Spinal cord (tissue), 9 donors: ENCODE measurements at regions not wholly inside any gene's neighbourhood (a gene's known extent, or its start where the extent isn't known, plus 50 kb on each side); places are given as distances from the start of the nearest gene placed in this dataset.
"Not testable (repeated sequence)": the region's sequence is repeated elsewhere in the genome, so short reads cannot be mapped to it uniquely, and the experiment has no call there.

Experiments
- DNase-seq, 6 donors: peaks; one replicate each; pipeline versions ENCODE4 v3.0.0 to v3.0.0-alpha.2; 2013 to 2015; ENCODE audit warnings: low spot score in 6 of 6, low read depth in 4 of 6
- H3K27ac ChIP-seq: one replicate; pipeline ENCODE4 v1.5.1; 2013; ENCODE audit warnings: low read depth, low read length, control low read depth
- H3K27me3 ChIP-seq: one replicate; pipeline ENCODE4 v1.6.1; 2013; ENCODE audit warnings: low read length; ENCODE audit not compliant: control insufficient read depth, insufficient read depth
- H3K36me3 ChIP-seq: one replicate; pipeline ENCODE4 v1.6.1; 2013; ENCODE audit warnings: low read length; ENCODE audit not compliant: control insufficient read depth, insufficient read depth
- H3K4me1 ChIP-seq: one replicate; pipeline ENCODE4 v1.6.1; 2013; ENCODE audit warnings: low read length; ENCODE audit not compliant: control insufficient read depth, insufficient read depth
- H3K4me3 ChIP-seq: one replicate; pipeline ENCODE4 v1.5.1; 2013; ENCODE audit warnings: low read depth, low read length, control low read depth
- H3K9me3 ChIP-seq: one replicate; pipeline ENCODE4 v1.6.1; 2013; ENCODE audit warnings: low read length; ENCODE audit not compliant: control insufficient read depth, insufficient read depth
- WGBS: methylation state at CpG from one replicate; pipeline ENCODE4 v1.1.5; 2013; ENCODE audit warnings: missing lambda C conversion rate; ENCODE audit not compliant: insufficient coverage; 5-methylcytosine and 5-hydroxymethylcytosine counted together
- donor health status: healthy.

GRCh38 chr4:55001538-55001937 is 123.9 kb downstream of the KDR start:
- WGBS = no CpG with 5 or more reads among the region's 1 CpG
- Histone ChIP-seq H3K27ac (no peak overlapping the region), H3K9me3 (no peaks in the 10 kb centered on the region), H3K4me1 (no peaks in the 10 kb centered on the region), H3K36me3 (no peaks in the 10 kb centered on the region), H3K27me3 (no peaks in the 10 kb centered on the region), H3K4me3 (no peak overlapping the region)
- no peak for DNase-seq

- no peaks in the 10 kb centered on the region for H3K27me3 ChIP-seq
- no peaks in the 10 kb centered on the region for H3K4me1 ChIP-seq
- no peak overlapping the region for H3K4me3 ChIP-seq
- peak in 5 of 6 donors; percentile 6 to 68 (median 20) for DNase-seq
- no peaks in the 10 kb centered on the region for H3K9me3 ChIP-seq
- no peaks in the 10 kb centered on the region for H3K36me3 ChIP-seq
- H3K27ac ChIP-seq = no peak overlapping the region
Observed at GRCh38 chr4:54999003-54999402, 126.4 kb downstream of the KDR start.

- not testable (repeated sequence) for H3K4me3 ChIP-seq, H3K9me3 ChIP-seq, H3K36me3 ChIP-seq, H3K4me1 ChIP-seq, DNase-seq, H3K27me3 ChIP-seq, H3K27ac ChIP-seq
- 92% methylated on average over 27 of the region's 28 CpGs for WGBS
Observed at GRCh38 chr4:54993473-54994026, 131.8 kb downstream of the KDR start.

- DNase-seq = no peak
- Histone ChIP-seq H3K36me3 (no peaks in the 10 kb centered on the region), H3K4me1 (no peaks in the 10 kb centered on the region), H3K9me3 (peaks cover 5% of the 10 kb centered on the region), H3K27ac (no peak overlapping the region), H3K4me3 (no peak overlapping the region), H3K27me3 (no peaks in the 10 kb centered on the region)
- no CpG with 5 or more reads among the region's 1 CpG for WGBS
Observed at GRCh38 chr4:54992266-54992665, 133.1 kb downstream of the KDR start.

- DNase-seq = no peak
- no peaks in the 10 kb centered on the region for H3K4me1 ChIP-seq
- H3K4me3 ChIP-seq = no peak overlapping the region
- no peaks in the 10 kb centered on the region for H3K27me3 ChIP-seq
- no peak overlapping the region for H3K27ac ChIP-seq
- H3K9me3 ChIP-seq = peaks cover 5% of the 10 kb centered on the region
- no peaks in the 10 kb centered on the region for H3K36me3 ChIP-seq
Observed at GRCh38 chr4:54988655-54989054, 136.7 kb downstream of the KDR start.

GRCh38 chr4:54986095-54986846 is 139.1 kb downstream of the KDR start:
- H3K27ac ChIP-seq = no peak overlapping the region
- peaks cover 3% of the 10 kb centered on the region for H3K9me3 ChIP-seq
- H3K36me3 ChIP-seq = no peaks in the 10 kb centered on the region
- no peaks in the 10 kb centered on the region for H3K27me3 ChIP-seq
- H3K4me3 ChIP-seq = no peak overlapping the region
- 57% methylated on average over 5 of the region's 5 CpGs for WGBS
- H3K4me1 ChIP-seq = no peaks in the 10 kb centered on the region
- no peak for DNase-seq

- peaks cover 3% of the 10 kb centered on the region for H3K9me3 ChIP-seq
- no peak overlapping the region for H3K27ac ChIP-seq
- no peaks in the 10 kb centered on the region for H3K27me3 ChIP-seq
- no peak overlapping the region for H3K4me3 ChIP-seq
- DNase-seq = no peak
- H3K36me3 ChIP-seq = no peaks in the 10 kb centered on the region
- WGBS = 90% methylated on average over 3 of the region's 4 CpGs
- H3K4me1 ChIP-seq = no peaks in the 10 kb centered on the region
Observed at GRCh38 chr4:54976682-54977081, 148.7 kb downstream of the KDR start.

- H3K9me3 ChIP-seq = peaks cover 3% of the 10 kb centered on the region
- DNase-seq = no peak
- no peak overlapping the region for H3K4me3 ChIP-seq
- WGBS = no CpG with 5 or more reads among the region's 3 CpGs
- H3K27me3 ChIP-seq = no peaks in the 10 kb centered on the region
- H3K4me1 ChIP-seq = no peaks in the 10 kb centered on the region
- no peaks in the 10 kb centered on the region for H3K36me3 ChIP-seq
- no peak overlapping the region for H3K27ac ChIP-seq
Observed at GRCh38 chr4:54976031-54976430, 149.4 kb downstream of the KDR start.

GRCh38 chr4:54973784-54974183 is 151.6 kb downstream of the KDR start:
- no peaks in the 10 kb centered on the region for H3K27me3 ChIP-seq
- peak in 1 of 6 donors; percentile 47 for DNase-seq
- no peak overlapping the region for H3K4me3 ChIP-seq
- WGBS = no CpG with 5 or more reads among the region's 1 CpG
- no peaks in the 10 kb centered on the region for H3K36me3 ChIP-seq
- no peaks in the 10 kb centered on the region for H3K9me3 ChIP-seq
- no peak overlapping the region for H3K27ac ChIP-seq
- H3K4me1 ChIP-seq = no peaks in the 10 kb centered on the region

GRCh38 chr4:54971474-54971950 is 153.9 kb downstream of the KDR start:
- Histone ChIP-seq H3K4me1 (no peaks in the 10 kb centered on the region), H3K27ac (no peak overlapping the region), H3K4me3 (no peak overlapping the region), H3K36me3 (no peaks in the 10 kb centered on the region), H3K27me3 (no peaks in the 10 kb centered on the region), H3K9me3 (no peaks in the 10 kb centered on the region)
- DNase-seq = peak; percentile 12 to 91 (median 46)
- 0% methylated on average over 3 of the region's 7 CpGs for WGBS
